ENCODE measurements at regions not wholly inside any gene's neighbourhood (a gene's known extent, or its start where the extent isn't known, plus 50 kb on each side); places are given as distances from the start of the nearest gene placed in this dataset.

GRCh38 chr3:194245474-194245873, 105.7 kb downstream of the CPN2 start:
- no peaks in the 10 kb centered on the region for H3K79me2 ChIP-seq
- H3K4me2 ChIP-seq = no peak overlapping the region
- H3K36me3 ChIP-seq (replicated peaks; ENCODE audit: insufficient read depth, low read depth) = no peaks in the 10 kb centered on the region
- H3K9me3 ChIP-seq (ENCODE audit: low read depth) = no peaks in the 10 kb centered on the region
- no peaks in the 10 kb centered on the region for H4K20me1 ChIP-seq (ENCODE audit: insufficient read depth, poor library complexity, severe bottlenecking)
- no peak overlapping the region for H2AFZ ChIP-seq
- no peak overlapping the region for H3K4me3 ChIP-seq
- WGBS (ENCODE audit: low lambda C conversion rate, missing lambda C conversion rate) = 100% methylated on average over 2 of the region's 2 CpGs
- no peaks in the 10 kb centered on the region for H3K27me3 ChIP-seq
- no peaks in the 10 kb centered on the region for H3K9me2 ChIP-seq (replicated peaks; ENCODE audit: insufficient read depth)
- TF ChIP-seq EZH2 (IDR thresholded peaks at IDR 0.05; ENCODE audit: borderline replicate concordance) = no peak
- no peak for TF ChIP-seq CTCF (IDR thresholded peaks at IDR 0.05; ENCODE audit: poor library complexity)
- no peak for TF ChIP-seq EZH2phosphoT487 (IDR thresholded peaks at IDR 0.05; ENCODE audit: low read depth, severe bottlenecking, unreplicated experiment)
- DNase-seq (ENCODE audit: low spot score) = no peak
- peaks cover 33% of the 10 kb centered on the region for H3K4me1 ChIP-seq (ENCODE audit: insufficient read depth)
- H3K27ac ChIP-seq = no peak overlapping the region

- TF ChIP-seq CTCF (IDR thresholded peaks at IDR 0.05; ENCODE audit: poor library complexity) (no peak), EZH2 (IDR thresholded peaks at IDR 0.05; ENCODE audit: borderline replicate concordance) (no peak), EZH2phosphoT487 (IDR thresholded peaks at IDR 0.05; ENCODE audit: low read depth, severe bottlenecking, unreplicated experiment) (no peak)
- Histone ChIP-seq H3K4me3 (no peak overlapping the region), H3K36me3 (replicated peaks; ENCODE audit: insufficient read depth, low read depth) (no peaks in the 10 kb centered on the region), H3K27me3 (no peaks in the 10 kb centered on the region), H2AFZ (no peak overlapping the region), H3K4me1 (ENCODE audit: insufficient read depth) (peaks cover 39% of the 10 kb centered on the region), H3K9me2 (replicated peaks; ENCODE audit: insufficient read depth) (no peaks in the 10 kb centered on the region), H3K4me2 (no peak overlapping the region), H3K9me3 (ENCODE audit: low read depth) (no peaks in the 10 kb centered on the region), H3K79me2 (no peaks in the 10 kb centered on the region), H3K27ac (no peak overlapping the region), H4K20me1 (ENCODE audit: insufficient read depth, poor library complexity, severe bottlenecking) (no peaks in the 10 kb centered on the region)
- DNase-seq (ENCODE audit: low spot score) = no peak
- 84% methylated on average over 4 of the region's 4 CpGs for WGBS (ENCODE audit: low lambda C conversion rate, missing lambda C conversion rate)
Observed at GRCh38 chr3:194245975-194246561, 105.1 kb downstream of the CPN2 start.

- no peaks in the 10 kb centered on the region for H3K9me3 ChIP-seq (ENCODE audit: low read depth)
- no peak for TF ChIP-seq EZH2 (IDR thresholded peaks at IDR 0.05; ENCODE audit: borderline replicate concordance)
- no peak for TF ChIP-seq CTCF (IDR thresholded peaks at IDR 0.05; ENCODE audit: poor library complexity)
- no peak for TF ChIP-seq EZH2phosphoT487 (IDR thresholded peaks at IDR 0.05; ENCODE audit: low read depth, severe bottlenecking, unreplicated experiment)
Observed at GRCh38 chr3:194246709-194247349, 104.3 kb downstream of the CPN2 start.

More at GRCh38 chr3:194246709-194247349, 104.3 kb downstream of the CPN2 start:
- Histone ChIP-seq H3K36me3 (replicated peaks; ENCODE audit: insufficient read depth, low read depth) (no peaks in the 10 kb centered on the region), H3K27me3 (no peaks in the 10 kb centered on the region), H3K9me2 (replicated peaks; ENCODE audit: insufficient read depth) (no peaks in the 10 kb centered on the region), H3K79me2 (no peaks in the 10 kb centered on the region), H2AFZ (no peak overlapping the region), H3K4me3 (no peak overlapping the region), H4K20me1 (ENCODE audit: insufficient read depth, poor library complexity, severe bottlenecking) (no peaks in the 10 kb centered on the region), H3K4me2 (no peak overlapping the region), H3K27ac (no peak overlapping the region), H3K4me1 (ENCODE audit: insufficient read depth) (peaks cover 41% of the 10 kb centered on the region)
- no peak for DNase-seq (ENCODE audit: low spot score)
- WGBS (ENCODE audit: low lambda C conversion rate, missing lambda C conversion rate) = 56% methylated on average over 7 of the region's 7 CpGs
